ENCODE measurements at regions not wholly inside any gene's neighbourhood (a gene's known extent, or its start where the extent isn't known, plus 50 kb on each side); places are given as distances from the start of the nearest gene placed in this dataset.

GRCh38 chr3:78260388-78260787 is 1220.5 kb downstream of the ROBO2 start (continued):
- no peak for TF ChIP-seq ZNF609 (CRISPR knock-in tag; IDR thresholded peaks at IDR 0.05; ENCODE audit: borderline replicate concordance)
- no peak for TF ChIP-seq AFF4 (CRISPR knock-in tag; IDR thresholded peaks at IDR 0.05)
- no peak for TF ChIP-seq ZSCAN12 (CRISPR knock-in tag; IDR thresholded peaks at IDR 0.05)
- TF ChIP-seq NR2F2 (IDR thresholded peaks at IDR 0.05; ENCODE audit: borderline replicate concordance, low read depth) = no peak
- no peak for TF ChIP-seq TRIM24 (CRISPR knock-in tag; IDR thresholded peaks at IDR 0.05)
- TF ChIP-seq DR1 (CRISPR knock-in tag; IDR thresholded peaks at IDR 0.05) = no peak
- no peak for TF ChIP-seq ZNF362 (CRISPR knock-in tag; IDR thresholded peaks at IDR 0.05; ENCODE audit: borderline replicate concordance)
